Endothelial cell of umbilical vein (primary cell): ENCODE measurements at regions not wholly inside any gene's neighbourhood (a gene's known extent, or its start where the extent isn't known, plus 50 kb on each side); places are given as distances from the start of the nearest gene placed in this dataset.

ENCODE experiments used
- BruUV-seq: library from RNA; stranded (reverse); fragments of 400-500 nt; replicated peaks from 2 replicates; lab custom pipeline; 2021; lab: Mats Ljungman, UMichigan
- CTCF ChIA-PET: fragments of 300-600, 350-600 bp; sonication (Branson Sonifier 250); formaldehyde crosslinking; loops from one replicate; lab custom pipeline; 2021; ENCODE audit warnings: antibody characterized with exemption, inconsistent platforms; lab: Charles Lee
- POLR2A ChIA-PET: fragments of 300-600, 350-600 bp; sonication (Branson Sonifier 250); formaldehyde crosslinking; loops from one replicate; lab custom pipeline; 2021; ENCODE audit warnings: antibody characterized with exemption, inconsistent platforms; lab: Charles Lee
- DNase-seq: peaks from one replicate; pipeline ENCODE4 v3.0.0-alpha.2; 2011; ENCODE audit warnings: low read depth, low spot score
- FAIRE-seq: peaks from 2 replicates; lab custom pipeline; 2011; peaks lifted over from hg19 to GRCh38; lab: Jason Lieb, UNC
- H2AFZ ChIP-seq: 2 replicates; pipeline ENCODE4 v1.6.0; 2012; ENCODE audit warnings: low read depth, low read length, control low read depth, inconsistent platforms
- H3K27ac ChIP-seq: 2 replicates; pipeline ENCODE4 v1.5.1; 2011; ENCODE audit warnings: low read depth, mild to moderate bottlenecking, control low read depth, low read length, moderate library complexity; ENCODE audit not compliant: insufficient read depth
- H3K27me3 ChIP-seq, 2 experiments: 2 replicates each; pipeline versions ENCODE4 v1.6.0 to v1.6.1; 2011; ENCODE audit warnings: low read length in 2 of 2, mixed read lengths in 1 of 2; ENCODE audit not compliant: control insufficient read depth in 2 of 2, insufficient read depth in 2 of 2
- H3K36me3 ChIP-seq, 2 experiments: 2 replicates in 1 of 2; 3 replicates in 1 of 2; pipeline ENCODE4 v1.5.1; 2011; ENCODE audit warnings: low read length in 2 of 2, mild to moderate bottlenecking in 1 of 2, moderate library complexity in 1 of 2; ENCODE audit not compliant: control insufficient read depth in 2 of 2, insufficient read depth in 2 of 2; ENCODE audit errors: extremely low read depth in 1 of 2
- H3K4me1 ChIP-seq: 3 replicates; pipeline ENCODE4 v1.5.1; 2011; ENCODE audit warnings: mild to moderate bottlenecking, low read length; ENCODE audit not compliant: control insufficient read depth, insufficient read depth; ENCODE audit errors: extremely low read depth
- H3K4me2 ChIP-seq: 2 replicates; pipeline ENCODE4 v1.6.1; 2011; ENCODE audit warnings: low read length, control low read depth, mixed read lengths; ENCODE audit not compliant: insufficient read depth
- H3K4me3 ChIP-seq, 3 experiments: fragments of 200-600 bp in 1 of 3; sonication (generic), shearing (Covaris generic) in 1 of 3; replicated peaks in 1 of 3; 2 replicates each; pipeline ENCODE4 v1.5.1; 2011 to 2016; ENCODE audit warnings: control low read depth in 3 of 3, low read length in 3 of 3, mild to moderate bottlenecking in 2 of 3, inconsistent platforms in 1 of 3, low read depth in 1 of 3, moderate library complexity in 1 of 3; ENCODE audit not compliant: insufficient read depth in 1 of 3
- H3K79me2 ChIP-seq: 2 replicates; pipeline ENCODE4 v1.6.0; 2012; ENCODE audit warnings: low read length, inconsistent platforms; ENCODE audit not compliant: control insufficient read depth, insufficient read depth
- H3K9ac ChIP-seq: replicated peaks from 2 replicates; pipeline ENCODE3; 2011; ENCODE audit warnings: low read length, control low read depth; ENCODE audit not compliant: insufficient read depth; ENCODE audit errors: extremely low read depth
- H3K9me1 ChIP-seq: replicated peaks from 3 replicates; pipeline ENCODE4 v1.6.0; 2011; ENCODE audit warnings: mild to moderate bottlenecking, low read length; ENCODE audit not compliant: control insufficient read depth, insufficient read depth; ENCODE audit errors: extremely low read depth
- H3K9me3 ChIP-seq: replicated peaks from 2 replicates; pipeline ENCODE4 v1.5.1; 2012; ENCODE audit warnings: low read length, inconsistent platforms; ENCODE audit not compliant: control insufficient read depth, insufficient read depth
- H4K20me1 ChIP-seq: replicated peaks from 2 replicates; pipeline ENCODE3; 2011; ENCODE audit warnings: mild to moderate bottlenecking, low read length; ENCODE audit not compliant: control insufficient read depth, insufficient read depth; ENCODE audit errors: extremely low read depth
- EZH2 ChIP-seq: IDR thresholded peaks from 2 replicates; pipeline ENCODE4 v1.6.1; 2012; ENCODE audit warnings: borderline replicate concordance, low read depth, mild to moderate bottlenecking, moderate library complexity, low read length, inconsistent platforms; ENCODE audit not compliant: severe bottlenecking
- FOS ChIP-seq: IDR thresholded peaks from 2 replicates; pipeline ENCODE4 v1.6.1; 2011; ENCODE audit warnings: mild to moderate bottlenecking, low read length, moderate library complexity, borderline replicate concordance; ENCODE audit not compliant: insufficient read depth
- GATA2 ChIP-seq: IDR thresholded peaks from 2 replicates; pipeline ENCODE4 v1.7.0; 2011; ENCODE audit warnings: low read depth, mild to moderate bottlenecking, moderate library complexity, mixed read lengths, low read length; ENCODE audit not compliant: insufficient read length, insufficient read depth
- JUN ChIP-seq: IDR thresholded peaks from 2 replicates; pipeline ENCODE4 v1.6.1; 2011; ENCODE audit warnings: borderline replicate concordance, low read depth; ENCODE audit not compliant: insufficient read length, insufficient read depth
- MYC ChIP-seq: IDR thresholded peaks from one replicate; pipeline ENCODE4 v1.6.1; 2011; ENCODE audit warnings: mild to moderate bottlenecking, low read depth, low read length
- POLR2A ChIP-seq: IDR thresholded peaks from 2 replicates; pipeline ENCODE4 v1.6.1; 2012; ENCODE audit warnings: low read depth, mild to moderate bottlenecking, control low read depth, low read length
- POLR2AphosphoS5 ChIP-seq: IDR thresholded peaks from 2 replicates; pipeline ENCODE4 v1.6.1; 2012; ENCODE audit warnings: low read depth, mild to moderate bottlenecking, control low read depth, low read length, moderate library complexity; ENCODE audit not compliant: insufficient read depth
- dilution Hi-C: fragments of 300-500 bp; cut with MboI; formaldehyde crosslinking; loops from one replicate; pipeline ENCODE4 v1.15.0; 2019; ENCODE audit warnings: low sequenced_read_pairs; ENCODE audit not compliant: extremely low pct_ligation_motif_present
- intact Hi-C: fragments of 100-400 bp; cut with micrococcal nuclease; formaldehyde crosslinking; loops from one replicate; pipeline ENCODE4 v1.10.0; 2022
- TF ChIP-seq, protein P1 (sequence below): IDR thresholded peaks from 2 replicates; pipeline ENCODE4 v1.6.1; 2011; ENCODE audit not compliant: insufficient read depth, insufficient read length
- TF ChIP-seq, protein P2 (sequence below), 2 donors: IDR thresholded peaks; 1 replicate in 1 of 2; 2 replicates in 1 of 2; pipeline ENCODE4 v1.5.1; 2011; ENCODE audit warnings: low read length in 2 of 2, mild to moderate bottlenecking in 2 of 2, moderate library complexity in 2 of 2, control low read depth in 1 of 2, inconsistent platforms in 1 of 2, low read depth in 1 of 2; ENCODE audit not compliant: insufficient read depth in 1 of 2; ENCODE audit errors: extremely low read depth in 1 of 2

DNA sequence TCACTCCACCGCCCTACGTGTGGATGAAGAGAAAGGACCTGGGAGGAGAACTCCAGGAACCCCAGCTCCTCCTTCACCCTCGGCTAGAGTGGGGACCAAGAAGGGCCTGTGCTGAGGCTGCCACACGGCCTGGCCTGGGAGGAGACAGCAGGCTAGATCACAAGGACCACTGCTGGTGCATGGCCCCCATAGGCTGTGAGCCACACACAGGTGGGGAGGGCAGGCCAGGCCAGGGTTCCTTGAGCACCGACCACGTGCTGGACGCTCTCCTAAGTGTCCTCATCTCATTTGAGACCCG is 1392.4 kb downstream of the TBC1D22A start:
- no peak overlapping the region for H3K4me2 ChIP-seq
- no peaks in the 10 kb centered on the region for H3K27me3 ChIP-seq
- peaks cover 3% of the 10 kb centered on the region for H3K9me3 ChIP-seq
- H3K36me3 ChIP-seq = no peaks in the 10 kb centered on the region
- intact Hi-C loops = no loop called here
- FAIRE-seq = no peak
- H3K79me2 ChIP-seq = no peaks in the 10 kb centered on the region
- no peak overlapping the region for H3K27ac ChIP-seq
- H3K9me1 ChIP-seq = no peaks in the 10 kb centered on the region
- DNase-seq = no peak
- ChIA-PET CTCF (no interaction called here), POLR2A (no interaction called here)
- no peak overlapping the region for H3K9ac ChIP-seq
- TF ChIP-seq, protein P1, sequence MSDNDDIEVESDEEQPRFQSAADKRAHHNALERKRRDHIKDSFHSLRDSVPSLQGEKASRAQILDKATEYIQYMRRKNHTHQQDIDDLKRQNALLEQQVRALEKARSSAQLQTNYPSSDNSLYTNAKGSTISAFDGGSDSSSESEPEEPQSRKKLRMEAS = no peak
- TF ChIP-seq EZH2 (no peak), POLR2A (no peak), JUN (no peak), FOS (no peak), GATA2 (no peak), MYC (no peak), POLR2AphosphoS5 (no peak)
- TF ChIP-seq, protein P2, sequence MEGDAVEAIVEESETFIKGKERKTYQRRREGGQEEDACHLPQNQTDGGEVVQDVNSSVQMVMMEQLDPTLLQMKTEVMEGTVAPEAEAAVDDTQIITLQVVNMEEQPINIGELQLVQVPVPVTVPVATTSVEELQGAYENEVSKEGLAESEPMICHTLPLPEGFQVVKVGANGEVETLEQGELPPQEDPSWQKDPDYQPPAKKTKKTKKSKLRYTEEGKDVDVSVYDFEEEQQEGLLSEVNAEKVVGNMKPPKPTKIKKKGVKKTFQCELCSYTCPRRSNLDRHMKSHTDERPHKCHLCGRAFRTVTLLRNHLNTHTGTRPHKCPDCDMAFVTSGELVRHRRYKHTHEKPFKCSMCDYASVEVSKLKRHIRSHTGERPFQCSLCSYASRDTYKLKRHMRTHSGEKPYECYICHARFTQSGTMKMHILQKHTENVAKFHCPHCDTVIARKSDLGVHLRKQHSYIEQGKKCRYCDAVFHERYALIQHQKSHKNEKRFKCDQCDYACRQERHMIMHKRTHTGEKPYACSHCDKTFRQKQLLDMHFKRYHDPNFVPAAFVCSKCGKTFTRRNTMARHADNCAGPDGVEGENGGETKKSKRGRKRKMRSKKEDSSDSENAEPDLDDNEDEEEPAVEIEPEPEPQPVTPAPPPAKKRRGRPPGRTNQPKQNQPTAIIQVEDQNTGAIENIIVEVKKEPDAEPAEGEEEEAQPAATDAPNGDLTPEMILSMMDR (IDR thresholded peaks at IDR 0.05; ENCODE audit: extremely low read depth in 1 of 2, insufficient read depth in 1 of 2, low read depth in 1 of 2, low read length in 2 of 2) = no peak
- dilution Hi-C loops = no loop called here
- no peaks in the 10 kb centered on the region for H4K20me1 ChIP-seq
- no peak overlapping the region for H3K4me3 ChIP-seq
- BruUV-seq = no TSS peak
- no peak overlapping the region for H2AFZ ChIP-seq
- H3K4me1 ChIP-seq = no peaks in the 10 kb centered on the region
